Adrenal gland (tissue), 5 donors: ENCODE measurements at regions not wholly inside any gene's neighbourhood (a gene's known extent, or its start where the extent isn't known, plus 50 kb on each side); places are given as distances from the start of the nearest gene placed in this dataset.

Experiments
- POLR2A ChIP-seq, 2 donors: fragments of 450-650 bp; IDR thresholded peaks; one replicate each; pipeline ENCODE4 v1.6.1; 2017; ENCODE audit warnings: antibody characterized with exemption in 2 of 2, mild to moderate bottlenecking in 2 of 2, moderate library complexity in 1 of 2
- TF ChIP-seq, protein P1 (sequence below), 6 experiments: fragments of 450-650 bp in 4 of 6; fragments of 200-600 bp in 2 of 6; sonication (generic) in 1 of 6; IDR thresholded peaks; 1 replicate in 5 of 6; 2 replicates in 1 of 6; pipeline versions ENCODE4 v1.5.1 to v1.8.0; 2016 to 2021; ENCODE audit warnings: antibody characterized with exemption in 6 of 6, mild to moderate bottlenecking in 2 of 6, moderate library complexity in 1 of 6
- donor health status: DM: no; HTN: no; CAD: no.

DNA sequence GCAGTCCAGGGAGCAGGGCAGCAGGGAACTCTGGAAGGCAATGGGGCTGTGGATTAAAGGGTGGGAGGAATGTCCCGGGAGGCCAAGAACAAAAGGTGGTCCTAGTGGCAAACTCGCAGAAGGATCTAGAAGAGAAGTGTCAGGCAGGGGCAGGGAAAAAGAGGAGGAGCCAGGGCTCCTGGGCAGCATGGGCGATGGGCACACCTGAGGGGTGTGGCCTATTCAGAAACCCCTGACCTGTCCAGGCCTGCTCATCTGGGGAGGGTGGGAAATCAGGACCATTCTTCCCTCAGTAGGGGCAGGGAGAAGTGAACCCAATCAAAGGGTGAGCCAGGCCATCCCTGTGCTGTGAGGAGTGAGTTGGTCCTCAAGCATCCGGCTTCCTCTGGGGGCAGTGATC is 108.6 kb downstream of the TRIM29 start:
- TF ChIP-seq, protein P1, sequence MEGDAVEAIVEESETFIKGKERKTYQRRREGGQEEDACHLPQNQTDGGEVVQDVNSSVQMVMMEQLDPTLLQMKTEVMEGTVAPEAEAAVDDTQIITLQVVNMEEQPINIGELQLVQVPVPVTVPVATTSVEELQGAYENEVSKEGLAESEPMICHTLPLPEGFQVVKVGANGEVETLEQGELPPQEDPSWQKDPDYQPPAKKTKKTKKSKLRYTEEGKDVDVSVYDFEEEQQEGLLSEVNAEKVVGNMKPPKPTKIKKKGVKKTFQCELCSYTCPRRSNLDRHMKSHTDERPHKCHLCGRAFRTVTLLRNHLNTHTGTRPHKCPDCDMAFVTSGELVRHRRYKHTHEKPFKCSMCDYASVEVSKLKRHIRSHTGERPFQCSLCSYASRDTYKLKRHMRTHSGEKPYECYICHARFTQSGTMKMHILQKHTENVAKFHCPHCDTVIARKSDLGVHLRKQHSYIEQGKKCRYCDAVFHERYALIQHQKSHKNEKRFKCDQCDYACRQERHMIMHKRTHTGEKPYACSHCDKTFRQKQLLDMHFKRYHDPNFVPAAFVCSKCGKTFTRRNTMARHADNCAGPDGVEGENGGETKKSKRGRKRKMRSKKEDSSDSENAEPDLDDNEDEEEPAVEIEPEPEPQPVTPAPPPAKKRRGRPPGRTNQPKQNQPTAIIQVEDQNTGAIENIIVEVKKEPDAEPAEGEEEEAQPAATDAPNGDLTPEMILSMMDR (IDR thresholded peaks at IDR 0.05) = no peak
- TF ChIP-seq POLR2A (IDR thresholded peaks at IDR 0.05) = no peak
